HG03064 (cell line): ENCODE measurements at regions not wholly inside any gene's neighbourhood (a gene's known extent, or its start where the extent isn't known, plus 50 kb on each side); places are given as distances from the start of the nearest gene placed in this dataset.

Source experiments
- ATAC-seq: cut with Tn5 transposase; IDR thresholded peaks from one replicate; pipeline ENCODE4 v1.9.1; 2021; ENCODE audit warnings: low read depth; ENCODE audit not compliant: unreplicated experiment

GRCh38 chr14:32254952-32255679 is 52.0 kb upstream of the RNU6-8 start:
- ATAC-seq: peak; percentile 57

GRCh38 chr14:32255789-32256188 is 52.7 kb upstream of the RNU6-8 start:
- no peak for ATAC-seq

GRCh38 chr14:32256576-32256975 is 53.5 kb upstream of the RNU6-8 start:
- ATAC-seq: no peak

- ATAC-seq: no peak
Measured at GRCh38 chr14:32258336-32258993, 55.4 kb upstream of the RNU6-8 start.

GRCh38 chr14:32259368-32260013 is 56.4 kb upstream of the RNU6-8 start:
- peak; percentile 89 for ATAC-seq

- no peak for ATAC-seq
Measured at GRCh38 chr14:32263939-32264567, 61.0 kb upstream of the RNU6-8 start.

GRCh38 chr14:32265584-32265983 is 62.5 kb upstream of the RNU6-8 start:
- ATAC-seq: no peak

GRCh38 chr14:32277998-32278397 is 51.1 kb upstream of the AKAP6 start:
- ATAC-seq: no peak
